Tibial nerve (tissue), 4 donors: ENCODE measurements at regions not wholly inside any gene's neighbourhood (a gene's known extent, or its start where the extent isn't known, plus 50 kb on each side); places are given as distances from the start of the nearest gene placed in this dataset.
"Not testable (repeated sequence)": the region's sequence is repeated elsewhere in the genome, so short reads cannot be mapped to it uniquely, and the experiment has no call there.

ENCODE experiments used
- CTCF ChIP-seq, 5 experiments: fragments of 200-600 bp in 3 of 5; fragments of 450-650 bp in 2 of 5; sonication (generic) in 3 of 5; IDR thresholded peaks; one replicate each; pipeline ENCODE4 v1.5.1; 2016 to 2019; ENCODE audit warnings: antibody characterized with exemption in 5 of 5, mild to moderate bottlenecking in 3 of 5, moderate library complexity in 2 of 5
- EP300 ChIP-seq, 2 donors: sonication (generic); formaldehyde crosslinking; IDR thresholded peaks; one replicate each; pipeline ENCODE4 v1.6.1; 2017; ENCODE audit warnings: antibody characterized with exemption in 2 of 2, mild to moderate bottlenecking in 1 of 2
- POLR2A ChIP-seq, 2 donors: fragments of 450-650 bp; IDR thresholded peaks; one replicate each; pipeline ENCODE4 v1.6.1; 2017; ENCODE audit warnings: antibody characterized with exemption in 2 of 2, mild to moderate bottlenecking in 2 of 2, moderate library complexity in 2 of 2

GRCh38 chr1:173324352-173324751 lies 117.2 kb upstream of the TNFSF4 start:
- TF ChIP-seq CTCF, POLR2A, EP300 (IDR thresholded peaks at IDR 0.05): not testable (repeated sequence)
